IMR-90 (cell line): ENCODE measurements at regions not wholly inside any gene's neighbourhood (a gene's known extent, or its start where the extent isn't known, plus 50 kb on each side); places are given as distances from the start of the nearest gene placed in this dataset.
A peak's percentile ranks its signal among the peaks of the same experiment; 100 is the strongest.

Source experiments
- ATAC-seq: fragments of 200-7000 bp; cut with Tn5 transposase; 2 replicates; pipeline ENCODE4 v1.9.1; 2020; ENCODE audit warnings: low read depth, mild to moderate bottlenecking, moderate library complexity
- BruUV-seq: library from RNA; stranded (reverse); fragments of 400-500 nt; replicated peaks from 2 replicates; lab custom pipeline; 2021; lab: Mats Ljungman, UMichigan
- CTCF ChIA-PET: fragments of 300-600 bp; formaldehyde crosslinking; extraction: SDS; loops from one replicate; lab custom pipeline; 2021; ENCODE audit warnings: antibody characterized with exemption; lab: Yijun Ruan, JAX
- POLR2A ChIA-PET: fragments of 300-600 bp; sonication (Branson Sonifier 250); formaldehyde crosslinking; loops from one replicate; lab custom pipeline; 2022; ENCODE audit warnings: antibody characterized with exemption; ENCODE audit not compliant: unreplicated experiment; lab: Charles Lee
- DNase-seq: peaks from one replicate; pipeline ENCODE4 v3.0.0; 2013
- H2AFZ ChIP-seq: replicated peaks from 2 replicates; pipeline ENCODE3; 2013; ENCODE audit warnings: low read length, mild to moderate bottlenecking; ENCODE audit not compliant: poor library complexity
- H2AK5ac ChIP-seq: 2 replicates; pipeline ENCODE4 v1.6.1; 2013; ENCODE audit warnings: low read depth, low read length, inconsistent platforms
- H2AK9ac ChIP-seq: replicated peaks from 2 replicates; pipeline ENCODE3; 2013; ENCODE audit warnings: mild to moderate bottlenecking, low read depth, low read length, moderate library complexity; ENCODE audit not compliant: poor library complexity
- H2BK120ac ChIP-seq: 2 replicates; pipeline ENCODE4 v1.6.1; 2013; ENCODE audit warnings: low read depth, low read length, inconsistent platforms
- H2BK15ac ChIP-seq: 3 replicates; pipeline ENCODE4 v1.6.1; 2013; ENCODE audit warnings: low read depth, low read length, inconsistent platforms
- H2BK20ac ChIP-seq: 2 replicates; pipeline ENCODE4 v1.6.1; 2013; ENCODE audit warnings: low read depth, mild to moderate bottlenecking, inconsistent platforms, low read length, moderate library complexity
- H2BK5ac ChIP-seq: 2 replicates; pipeline ENCODE4 v1.6.1; 2013; ENCODE audit warnings: mild to moderate bottlenecking, low read depth, low read length, inconsistent platforms; ENCODE audit not compliant: poor library complexity, severe bottlenecking
- H3K14ac ChIP-seq: replicated peaks from 2 replicates; pipeline ENCODE4 v1.6.1; 2013; ENCODE audit warnings: low read depth, low read length, inconsistent platforms
- H3K18ac ChIP-seq: 2 replicates; pipeline ENCODE4 v1.6.1; 2013; ENCODE audit warnings: low read depth, low read length, control low read depth
- H3K23ac ChIP-seq: 2 replicates; pipeline ENCODE4 v1.6.1; 2013; ENCODE audit warnings: low read depth, low read length, inconsistent platforms
- H3K27ac ChIP-seq: 2 replicates; pipeline ENCODE4 v1.5.1; 2013; ENCODE audit warnings: mild to moderate bottlenecking, control low read depth, low read length; ENCODE audit not compliant: insufficient read depth
- H3K27me3 ChIP-seq: 2 replicates; pipeline ENCODE4 v1.6.1; 2013; ENCODE audit warnings: low read length; ENCODE audit not compliant: control insufficient read depth, insufficient read depth
- H3K36me3 ChIP-seq: 2 replicates; pipeline ENCODE4 v1.6.1; 2013; ENCODE audit warnings: low read length, mixed read lengths; ENCODE audit not compliant: control insufficient read depth, insufficient read depth
- H3K4ac ChIP-seq: 2 replicates; pipeline ENCODE4 v1.6.1; 2013; ENCODE audit warnings: low read depth, low read length, inconsistent platforms
- H3K4me1 ChIP-seq: 2 replicates; pipeline ENCODE4 v1.6.1; 2013; ENCODE audit warnings: low read length, mixed read lengths; ENCODE audit not compliant: control insufficient read depth, insufficient read depth
- H3K4me2 ChIP-seq: 2 replicates; pipeline ENCODE4 v1.6.1; 2013; ENCODE audit warnings: low read depth, mild to moderate bottlenecking, control low read depth, low read length, moderate library complexity
- H3K4me3 ChIP-seq: 2 replicates; pipeline ENCODE4 v1.5.1; 2013; ENCODE audit warnings: low read depth, mild to moderate bottlenecking, control low read depth, low read length, moderate library complexity; ENCODE audit not compliant: insufficient read depth
- H3K56ac ChIP-seq: 2 replicates; pipeline ENCODE4 v1.6.1; 2013; ENCODE audit warnings: low read length, inconsistent platforms; ENCODE audit not compliant: insufficient read depth; ENCODE audit errors: extremely low read depth
- H3K79me1 ChIP-seq, 2 experiments: 2 replicates each; pipeline ENCODE4 v1.6.1; 2013; ENCODE audit warnings: low read length in 2 of 2, inconsistent platforms in 1 of 2, low read depth in 1 of 2
- H3K9ac ChIP-seq: 2 replicates; pipeline ENCODE4 v1.6.1; 2013; ENCODE audit warnings: low read depth, low read length, control low read depth
- H3K9me1 ChIP-seq: 2 replicates; pipeline ENCODE4 v1.6.1; 2013; ENCODE audit warnings: low read length, inconsistent platforms; ENCODE audit not compliant: insufficient read depth
- H3K9me3 ChIP-seq: 2 replicates; pipeline ENCODE4 v1.6.1; 2013; ENCODE audit warnings: low read length; ENCODE audit not compliant: control insufficient read depth, insufficient read depth
- H4K20me1 ChIP-seq: 2 replicates; pipeline ENCODE4 v1.6.1; 2013; ENCODE audit warnings: low read length, inconsistent platforms; ENCODE audit not compliant: insufficient read depth
- H4K5ac ChIP-seq: 2 replicates; pipeline ENCODE4 v1.6.1; 2013; ENCODE audit warnings: mild to moderate bottlenecking, low read depth, low read length, control low read depth
- H4K8ac ChIP-seq, 2 experiments: 2 replicates each; pipeline ENCODE4 v1.6.1; 2013; ENCODE audit warnings: low read depth in 2 of 2, low read length in 2 of 2, control low read depth in 1 of 2, inconsistent platforms in 1 of 2
- H4K91ac ChIP-seq: 2 replicates; pipeline ENCODE4 v1.6.1; 2013; ENCODE audit warnings: low read depth, low read length, inconsistent platforms; ENCODE audit not compliant: insufficient read depth
- CEBPB ChIP-seq: IDR thresholded peaks from 2 replicates; pipeline ENCODE4 v1.6.1; 2012; ENCODE audit warnings: low read depth, low read length, improper control_type of control experiment
- WGBS, 2 experiments: methylation state at CpG; one replicate each; pipeline versions ENCODE4 v1.1.5 to v1.1.7; 2013; ENCODE audit warnings: missing lambda C conversion rate in 2 of 2; ENCODE audit not compliant: insufficient read length in 1 of 2; ENCODE audit errors: extremely low coverage in 2 of 2; 5-methylcytosine and 5-hydroxymethylcytosine counted together
- dilution Hi-C: fragments of 300-500 bp; cut with HindIII; formaldehyde crosslinking; loops from one replicate; pipeline ENCODE4 v1.14.3; 2018; ENCODE audit warnings: low sequenced_read_pairs; ENCODE audit not compliant: unreplicated experiment
- in situ Hi-C: fragments of 300-500 bp; cut with MboI; formaldehyde crosslinking; loops from 3 replicates; pipeline ENCODE4 v1.14.3; 2019; ENCODE audit warnings: low sequenced_read_pairs, inconsistent platforms, mixed read lengths
- intact Hi-C: fragments of 100-400 bp; cut with micrococcal nuclease; formaldehyde crosslinking; loops from 2 replicates; pipeline ENCODE4 v1.10.0; 2022
- TF ChIP-seq, protein P1 (sequence below): fragments of 150-350 bp; IDR thresholded peaks from 2 replicates; pipeline ENCODE4 v1.6.1; 2017; ENCODE audit warnings: mild to moderate bottlenecking, antibody characterized with exemption, low read length, low read depth

DNA sequence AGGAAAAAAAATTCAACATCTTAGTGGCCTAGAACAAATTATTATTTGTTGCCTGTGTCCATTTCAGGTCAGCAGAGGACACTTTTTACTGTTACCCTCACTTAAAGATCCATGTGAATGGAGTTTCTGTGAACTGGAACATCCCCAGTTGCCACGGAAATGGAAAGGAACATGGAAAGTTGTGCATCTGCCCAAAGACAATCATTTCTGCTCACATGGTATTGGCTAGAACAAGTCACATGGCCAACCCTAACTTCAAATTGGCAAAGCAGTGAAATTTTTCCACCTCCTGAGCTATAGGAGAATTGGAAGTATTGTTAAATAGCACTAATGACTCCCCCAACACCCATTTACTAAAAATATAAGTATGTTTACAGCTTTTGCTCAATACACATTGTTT, 71.2 kb upstream of the CCBE1 start:
- Histone ChIP-seq H3K9me1 (0 out of 2 replicates have a peak, but pooled peaks cover 2% of the 10 kb centered on the region), H2BK5ac (peak overlapping the region; percentile 1), H3K9ac (no peak overlapping the region), H3K27me3 (no peaks in the 10 kb centered on the region), H2AK9ac (no peak overlapping the region), H4K91ac (no peak overlapping the region), H2BK20ac (peak overlapping the region; percentile 38; the same call in 1 of the 2 replicates), H3K27ac (no peak overlapping the region), H2BK120ac (no peak overlapping the region), H2BK15ac (no peak overlapping the region), H4K8ac (peak overlapping the region in 1 of 2 experiments; percentile 51; a peak in 1 of 4 replicates), H2AFZ (no peak overlapping the region), H3K9me3 (no peaks in the 10 kb centered on the region), H4K20me1 (no peaks in the 10 kb centered on the region), H2AK5ac (no peak overlapping the region), H3K14ac (no peak overlapping the region), H3K4me2 (no peak overlapping the region), H3K4me1 (peaks cover 3% of the 10 kb centered on the region), H3K79me1 (no peaks in the 10 kb centered on the region), H4K5ac (no peak overlapping the region; the same call in 1 of the 2 replicates), H3K4ac (no peak overlapping the region), H3K36me3 (no peaks in the 10 kb centered on the region), H3K23ac (no peak overlapping the region), H3K4me3 (no peak overlapping the region), H3K56ac (no peak overlapping the region), H3K18ac (peak overlapping the region; percentile 60; the same call in 1 of the 2 replicates)
- intact Hi-C loops = no loop called here
- no CpG with 5 or more reads among the region's 1 CpG for WGBS, 2 experiments
- TF ChIP-seq, protein P1, sequence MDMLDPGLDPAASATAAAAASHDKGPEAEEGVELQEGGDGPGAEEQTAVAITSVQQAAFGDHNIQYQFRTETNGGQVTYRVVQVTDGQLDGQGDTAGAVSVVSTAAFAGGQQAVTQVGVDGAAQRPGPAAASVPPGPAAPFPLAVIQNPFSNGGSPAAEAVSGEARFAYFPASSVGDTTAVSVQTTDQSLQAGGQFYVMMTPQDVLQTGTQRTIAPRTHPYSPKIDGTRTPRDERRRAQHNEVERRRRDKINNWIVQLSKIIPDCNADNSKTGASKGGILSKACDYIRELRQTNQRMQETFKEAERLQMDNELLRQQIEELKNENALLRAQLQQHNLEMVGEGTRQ = peak; percentile 51
- no peak for TF ChIP-seq CEBPB
- in situ Hi-C loops = no loop called here
- ChIA-PET POLR2A (no interaction called here), CTCF (interaction anchor here (0.8 to 2.5 kb wide), 2 partner anchors 14 to 71 kb away, joined by 3 to 11 read pairs; partner anchors contain the start of gene CCBE1)
- dilution Hi-C loops = no loop called here
- ATAC-seq = no peak
- BruUV-seq = no TSS peak
- no peak for DNase-seq
